ENCODE measurements at regions not wholly inside any gene's neighbourhood (a gene's known extent, or its start where the extent isn't known, plus 50 kb on each side); places are given as distances from the start of the nearest gene placed in this dataset.

DNA sequence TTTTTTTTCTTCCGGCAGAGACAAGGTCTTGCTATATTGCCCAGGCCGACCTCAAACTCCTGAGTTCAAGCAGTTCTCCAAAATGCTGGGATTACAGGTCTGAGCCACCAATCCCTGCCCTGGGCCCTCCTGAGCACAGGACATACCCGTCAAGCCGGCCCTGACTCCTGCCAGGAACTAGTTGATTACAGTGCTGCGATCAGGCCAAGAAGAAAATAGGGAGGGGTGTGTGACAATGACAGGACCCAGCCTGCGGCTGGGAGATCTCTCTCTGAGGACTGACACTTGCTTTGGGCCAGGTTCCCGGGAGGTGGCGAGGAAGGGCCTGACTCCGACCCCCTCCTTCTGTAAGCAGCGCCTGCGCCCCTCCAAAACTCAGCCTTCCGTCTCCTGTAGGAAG is 276.6 kb downstream of the MRTFB start:
- DNase-seq (ENCODE audit: extremely low spot score): no peak
- ChIA-PET POLR2A (no interaction called here), CTCF (no interaction called here)
- no peak for TF ChIP-seq BHLHE40 (IDR thresholded peaks at IDR 0.05; ENCODE audit: borderline replicate concordance)
- TF ChIP-seq HDGF (IDR thresholded peaks at IDR 0.05; ENCODE audit: borderline replicate concordance): no peak
- TF ChIP-seq ARNT (IDR thresholded peaks at IDR 0.05): no peak
- no peak for TF ChIP-seq ZNF384 (IDR thresholded peaks at IDR 0.05)
- no peak for TF ChIP-seq SUZ12 (IDR thresholded peaks at IDR 0.05)
- no peak for TF ChIP-seq CTBP1 (IDR thresholded peaks at IDR 0.05; ENCODE audit: borderline replicate concordance)
- no peak for TF ChIP-seq ELF4 (IDR thresholded peaks at IDR 0.05)
- TF ChIP-seq LEF1 (IDR thresholded peaks at IDR 0.05; ENCODE audit: borderline replicate concordance): no peak
- no peak for TF ChIP-seq L3MBTL2 (conservative IDR thresholded peaks at IDR 0.05)
- TF ChIP-seq FOXK2 (IDR thresholded peaks at IDR 0.05): no peak
- no peak for TF ChIP-seq NFRKB (IDR thresholded peaks at IDR 0.05)
- TF ChIP-seq TARDBP (IDR thresholded peaks at IDR 0.05): no peak
- TF ChIP-seq SP1 (IDR thresholded peaks at IDR 0.05): no peak
- no peak for TF ChIP-seq PKNOX1 (IDR thresholded peaks at IDR 0.05)

GRCh38 chr16:14346278-14347142 is 275.4 kb downstream of the MRTFB start:
- DNase-seq (ENCODE audit: extremely low spot score): no peak
- CTCF ChIA-PET: no interaction called here
- no peak for TF ChIP-seq ELF4 (IDR thresholded peaks at IDR 0.05)
- TF ChIP-seq SUZ12 (IDR thresholded peaks at IDR 0.05): no peak
- POLR2A ChIA-PET: no interaction called here

- no peak for DNase-seq (ENCODE audit: extremely low spot score)
- TF ChIP-seq PKNOX1 (IDR thresholded peaks at IDR 0.05): no peak
- no peak for TF ChIP-seq FOXM1 (IDR thresholded peaks at IDR 0.05; ENCODE audit: borderline replicate concordance)
- no peak for TF ChIP-seq SUZ12 (IDR thresholded peaks at IDR 0.05)
- no peak for TF ChIP-seq FOXK2 (IDR thresholded peaks at IDR 0.05)
- TF ChIP-seq BHLHE40 (IDR thresholded peaks at IDR 0.05; ENCODE audit: borderline replicate concordance): no peak
- no peak for TF ChIP-seq ZNF384 (IDR thresholded peaks at IDR 0.05)
- no peak for TF ChIP-seq LEF1 (IDR thresholded peaks at IDR 0.05; ENCODE audit: borderline replicate concordance)
- no peak for TF ChIP-seq ELF4 (IDR thresholded peaks at IDR 0.05)
- no peak for TF ChIP-seq TARDBP (IDR thresholded peaks at IDR 0.05)
- no peak for TF ChIP-seq L3MBTL2 (conservative IDR thresholded peaks at IDR 0.05)
- no peak for TF ChIP-seq FOXA1 (IDR thresholded peaks at IDR 0.05)
- no peak for TF ChIP-seq SP1 (IDR thresholded peaks at IDR 0.05)
- no peak for TF ChIP-seq HDGF (IDR thresholded peaks at IDR 0.05; ENCODE audit: borderline replicate concordance)
- TF ChIP-seq NFRKB (IDR thresholded peaks at IDR 0.05): no peak
- TF ChIP-seq ARNT (IDR thresholded peaks at IDR 0.05): no peak
- no peak for TF ChIP-seq CTBP1 (IDR thresholded peaks at IDR 0.05; ENCODE audit: borderline replicate concordance)
- CTCF ChIA-PET: no interaction called here
- POLR2A ChIA-PET: no interaction called here
Observed at GRCh38 chr16:14345512-14346115, 274.5 kb downstream of the MRTFB start.

GRCh38 chr16:14344945-14345344 is 273.8 kb downstream of the MRTFB start:
- DNase-seq (ENCODE audit: extremely low spot score): no peak
- ChIA-PET CTCF (interaction anchor here (0.9 kb wide), 1 partner anchor 14 kb away, joined by 3 read pairs; no protein-coding TSS in a partner anchor), POLR2A (no interaction called here)
- TF ChIP-seq ARNT (IDR thresholded peaks at IDR 0.05) (no peak), SP1 (IDR thresholded peaks at IDR 0.05) (no peak), BHLHE40 (IDR thresholded peaks at IDR 0.05; ENCODE audit: borderline replicate concordance) (no peak), TARDBP (IDR thresholded peaks at IDR 0.05) (no peak)

DNA sequence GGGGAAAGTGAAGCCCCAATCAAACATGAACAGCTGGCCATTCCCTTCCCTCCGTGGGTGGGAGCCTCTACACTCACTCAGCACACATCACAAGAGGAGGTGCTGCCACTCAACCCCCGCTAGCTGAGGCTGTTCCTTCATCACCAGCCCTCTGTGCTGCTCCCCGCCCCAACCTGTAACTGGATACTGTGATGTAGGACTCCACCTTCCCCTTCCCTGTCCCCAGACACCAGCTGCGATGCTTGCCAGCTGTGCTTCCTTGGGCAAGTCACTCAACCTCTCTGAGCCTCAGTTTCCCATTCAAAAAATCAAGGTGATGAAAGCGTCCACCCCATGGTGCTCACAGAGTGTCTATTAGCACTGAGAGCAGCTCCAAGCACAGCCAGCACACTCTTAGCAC is 273.2 kb downstream of the MRTFB start:
- CTCF ChIA-PET: interaction anchor here (0.9 kb wide), 1 partner anchor 13 kb away, joined by 3 read pairs; no protein-coding TSS in a partner anchor
- POLR2A ChIA-PET: no interaction called here
- TF ChIP-seq SUZ12 (IDR thresholded peaks at IDR 0.05) (no peak), NFRKB (IDR thresholded peaks at IDR 0.05) (no peak)

DNA sequence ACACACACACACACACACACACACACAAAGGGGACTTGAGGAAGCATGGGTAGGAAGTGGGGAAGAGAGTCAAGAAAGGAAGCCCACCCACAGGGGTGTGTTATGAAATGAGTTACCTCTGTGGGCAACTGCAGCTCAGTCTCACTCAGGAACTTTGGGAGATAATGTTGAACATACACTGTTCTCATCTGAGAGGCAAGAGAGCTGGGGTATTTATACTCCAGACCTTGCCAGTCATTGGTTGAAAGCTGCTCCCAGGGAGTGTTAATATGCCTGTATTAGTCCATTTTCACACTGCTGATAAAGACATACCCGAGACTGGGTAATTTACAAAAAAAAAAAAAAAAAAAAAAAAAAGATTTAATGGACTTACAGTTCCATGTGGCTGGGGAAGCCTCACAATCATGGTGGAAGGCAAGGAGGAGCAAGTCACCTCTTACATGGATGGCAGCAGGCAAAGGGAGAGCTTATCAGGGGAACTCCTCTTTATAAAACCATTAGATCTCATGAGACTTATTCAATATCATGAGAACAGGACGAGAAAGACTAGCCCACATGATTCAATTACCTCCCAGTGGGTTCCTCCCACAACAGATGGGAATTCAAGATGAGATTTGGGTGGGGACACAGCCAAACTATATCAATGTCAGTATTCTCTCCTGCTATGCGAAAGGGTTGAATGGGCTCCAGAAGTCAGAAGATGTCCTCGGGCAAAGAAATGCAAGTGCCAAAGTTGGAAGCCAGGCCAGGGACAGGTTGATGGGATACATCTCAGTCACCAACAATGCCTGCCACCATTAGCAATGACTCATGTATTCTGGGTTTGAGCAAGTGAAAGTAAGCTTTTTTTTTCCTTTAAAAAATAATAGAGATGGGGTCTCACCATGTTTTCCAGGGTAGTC is 270.5 kb downstream of the MRTFB start:
- ChIA-PET CTCF (interaction anchor here (0.6 kb wide), 1 partner anchor 83 kb away, joined by 3 read pairs; no protein-coding TSS in a partner anchor), POLR2A (no interaction called here)
- DNase-seq (ENCODE audit: extremely low spot score): no peak
- no peak for TF ChIP-seq SP1 (IDR thresholded peaks at IDR 0.05)
- TF ChIP-seq ARNT (IDR thresholded peaks at IDR 0.05): no peak
- TF ChIP-seq L3MBTL2 (conservative IDR thresholded peaks at IDR 0.05): no peak
- TF ChIP-seq BHLHE40 (IDR thresholded peaks at IDR 0.05; ENCODE audit: borderline replicate concordance): no peak
- TF ChIP-seq ZNF384 (IDR thresholded peaks at IDR 0.05): no peak
- TF ChIP-seq FOXM1 (IDR thresholded peaks at IDR 0.05; ENCODE audit: borderline replicate concordance): no peak
- no peak for TF ChIP-seq FOXA1 (IDR thresholded peaks at IDR 0.05)
- TF ChIP-seq CTBP1 (IDR thresholded peaks at IDR 0.05; ENCODE audit: borderline replicate concordance): no peak
- no peak for TF ChIP-seq ELF4 (IDR thresholded peaks at IDR 0.05)
- no peak for TF ChIP-seq HDGF (IDR thresholded peaks at IDR 0.05; ENCODE audit: borderline replicate concordance)
- TF ChIP-seq FOXK2 (IDR thresholded peaks at IDR 0.05): no peak
- TF ChIP-seq LEF1 (IDR thresholded peaks at IDR 0.05; ENCODE audit: borderline replicate concordance): no peak
- TF ChIP-seq PKNOX1 (IDR thresholded peaks at IDR 0.05): no peak

More for the DNA sequence above, 273.2 kb downstream of the MRTFB start:
- no peak for DNase-seq (ENCODE audit: extremely low spot score)

Measured in HEK293T (cell line).